Hepatocyte (in vitro differentiated cells): ENCODE measurements at regions not wholly inside any gene's neighbourhood (a gene's known extent, or its start where the extent isn't known, plus 50 kb on each side); places are given as distances from the start of the nearest gene placed in this dataset.

Experiments
- EZH2 ChIP-seq: fragments of 200-600 bp; sonication (generic); IDR thresholded peaks from 2 replicates; pipeline ENCODE4 v1.6.1; 2016; ENCODE audit warnings: antibody characterized with exemption, mild to moderate bottlenecking, borderline replicate concordance
- EZH2phosphoT487 ChIP-seq: fragments of 200-600 bp; sonication (generic); IDR thresholded peaks from one replicate; pipeline ENCODE4 v1.6.1; 2018; ENCODE audit warnings: antibody characterized with exemption, mild to moderate bottlenecking, low read depth, moderate library complexity; ENCODE audit not compliant: unreplicated experiment, severe bottlenecking
- TF ChIP-seq, protein P1 (sequence below): fragments of 200-600 bp; sonication (generic); IDR thresholded peaks from 2 replicates; pipeline ENCODE4 v1.5.1; 2016; ENCODE audit warnings: antibody characterized with exemption, mild to moderate bottlenecking; ENCODE audit not compliant: poor library complexity

DNA sequence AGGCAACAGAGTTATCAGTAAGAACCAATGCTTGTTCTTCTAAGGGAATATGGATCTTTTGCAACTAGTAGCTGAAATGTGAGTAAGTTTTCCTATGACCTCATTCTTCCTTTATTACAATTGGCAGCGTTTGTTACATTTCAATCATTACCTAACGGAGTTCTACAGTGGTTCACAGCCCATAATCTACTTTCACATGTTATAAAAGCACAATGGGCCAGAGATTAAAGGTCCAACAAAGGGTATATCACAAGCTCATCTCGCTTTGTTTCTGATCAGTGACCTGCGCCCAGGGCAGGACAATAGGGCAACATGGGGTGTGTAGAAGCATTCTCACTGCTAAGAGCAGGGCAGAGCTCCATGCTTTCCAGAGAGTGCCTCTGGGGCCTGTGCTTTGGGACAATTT is 279.9 kb upstream of the DYNLRB2 start:
- TF ChIP-seq, protein P1, sequence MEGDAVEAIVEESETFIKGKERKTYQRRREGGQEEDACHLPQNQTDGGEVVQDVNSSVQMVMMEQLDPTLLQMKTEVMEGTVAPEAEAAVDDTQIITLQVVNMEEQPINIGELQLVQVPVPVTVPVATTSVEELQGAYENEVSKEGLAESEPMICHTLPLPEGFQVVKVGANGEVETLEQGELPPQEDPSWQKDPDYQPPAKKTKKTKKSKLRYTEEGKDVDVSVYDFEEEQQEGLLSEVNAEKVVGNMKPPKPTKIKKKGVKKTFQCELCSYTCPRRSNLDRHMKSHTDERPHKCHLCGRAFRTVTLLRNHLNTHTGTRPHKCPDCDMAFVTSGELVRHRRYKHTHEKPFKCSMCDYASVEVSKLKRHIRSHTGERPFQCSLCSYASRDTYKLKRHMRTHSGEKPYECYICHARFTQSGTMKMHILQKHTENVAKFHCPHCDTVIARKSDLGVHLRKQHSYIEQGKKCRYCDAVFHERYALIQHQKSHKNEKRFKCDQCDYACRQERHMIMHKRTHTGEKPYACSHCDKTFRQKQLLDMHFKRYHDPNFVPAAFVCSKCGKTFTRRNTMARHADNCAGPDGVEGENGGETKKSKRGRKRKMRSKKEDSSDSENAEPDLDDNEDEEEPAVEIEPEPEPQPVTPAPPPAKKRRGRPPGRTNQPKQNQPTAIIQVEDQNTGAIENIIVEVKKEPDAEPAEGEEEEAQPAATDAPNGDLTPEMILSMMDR = no peak
- TF ChIP-seq EZH2phosphoT487 (no peak), EZH2 (no peak)
